ENCODE measurements at regions not wholly inside any gene's neighbourhood (a gene's known extent, or its start where the extent isn't known, plus 50 kb on each side); places are given as distances from the start of the nearest gene placed in this dataset.
"Not testable (repeated sequence)": the region's sequence is repeated elsewhere in the genome, so short reads cannot be mapped to it uniquely, and the experiment has no call there.

DNA sequence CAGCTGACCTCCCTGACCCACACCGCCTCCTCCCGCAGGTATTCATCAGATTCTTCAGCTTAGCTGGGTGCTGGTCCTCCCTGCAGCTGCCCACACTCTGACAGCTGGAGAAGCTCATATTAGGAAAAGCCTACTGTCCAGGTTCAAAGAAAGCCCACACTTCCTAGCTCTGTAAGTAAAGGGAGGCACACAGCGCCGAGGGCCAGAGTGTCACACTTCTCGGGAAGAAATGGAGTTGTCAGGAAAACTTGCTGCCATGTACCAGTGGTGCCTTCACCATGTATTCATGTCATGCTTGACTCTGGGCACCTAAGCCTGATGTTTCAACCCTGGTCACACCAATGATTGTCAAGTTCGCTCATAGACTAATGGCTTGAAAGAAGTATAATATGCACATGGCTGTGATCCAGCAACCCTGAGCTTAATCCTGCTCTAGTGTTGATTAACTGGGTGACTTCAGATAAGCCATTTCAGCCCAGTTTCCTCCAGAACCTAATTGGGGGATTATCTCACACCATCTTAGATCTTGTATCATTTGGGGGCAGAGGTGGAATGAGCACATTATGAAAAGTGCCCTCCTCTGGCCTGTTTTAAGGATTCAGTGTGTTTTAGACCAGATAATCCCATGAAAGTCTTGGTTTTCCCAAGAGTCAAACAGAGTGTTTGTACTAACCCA, 180.3 kb upstream of the PARD3B start:
- DNase-seq: no peak

GRCh38 chr2:204365811-204366210, 179.5 kb upstream of the PARD3B start:
- no peak for DNase-seq

GRCh38 chr2:204367466-204367865, 177.8 kb upstream of the PARD3B start:
- no peak for DNase-seq

GRCh38 chr2:204370172-204370718, 175.0 kb upstream of the PARD3B start:
- DNase-seq: peak in 2 of 3 experiments; percentile 6 to 27

DNA sequence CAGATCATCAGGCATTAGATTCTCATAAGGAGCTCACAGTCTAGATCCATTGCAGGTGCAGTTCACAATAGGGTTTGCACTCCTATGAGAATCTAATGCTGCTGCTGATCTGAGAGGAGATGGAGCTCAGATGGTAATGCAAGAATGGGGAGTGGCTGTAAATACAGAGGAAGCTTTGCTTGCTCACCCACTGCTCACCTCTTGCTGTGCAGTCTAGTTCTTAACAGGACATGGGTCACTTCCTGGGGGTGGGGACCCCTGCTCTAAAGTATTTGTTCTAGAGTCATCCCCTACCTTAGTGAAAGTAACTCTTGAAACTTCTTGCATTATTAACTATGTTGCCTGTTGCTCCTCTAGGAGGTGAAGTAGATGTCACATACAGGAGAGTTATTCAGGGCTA, 171.3 kb upstream of the PARD3B start:
- DNase-seq: no peak

- no peak for DNase-seq
Measured at GRCh38 chr2:204380141-204380881, 165.0 kb upstream of the PARD3B start.

DNA sequence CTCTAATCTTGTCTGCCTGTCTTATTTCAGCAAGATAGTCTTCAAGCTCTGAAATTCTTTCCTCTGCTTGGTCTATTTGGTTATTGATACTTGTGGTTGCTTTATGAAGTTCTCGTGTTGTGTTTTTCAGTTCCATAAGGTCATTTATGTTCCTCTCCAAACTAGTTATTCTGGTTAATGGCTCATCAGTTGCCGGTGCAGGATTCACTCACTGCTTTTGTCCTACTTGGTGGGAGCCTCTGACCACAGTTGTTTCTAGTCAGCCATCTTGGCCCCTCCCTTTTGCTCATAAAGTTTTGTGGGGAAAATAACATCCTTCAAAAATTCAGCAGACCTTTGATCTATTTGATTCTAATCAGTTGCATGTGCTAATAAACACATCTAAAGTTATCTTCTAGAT, 158.6 kb upstream of the PARD3B start:
- DNase-seq: no peak

DNA sequence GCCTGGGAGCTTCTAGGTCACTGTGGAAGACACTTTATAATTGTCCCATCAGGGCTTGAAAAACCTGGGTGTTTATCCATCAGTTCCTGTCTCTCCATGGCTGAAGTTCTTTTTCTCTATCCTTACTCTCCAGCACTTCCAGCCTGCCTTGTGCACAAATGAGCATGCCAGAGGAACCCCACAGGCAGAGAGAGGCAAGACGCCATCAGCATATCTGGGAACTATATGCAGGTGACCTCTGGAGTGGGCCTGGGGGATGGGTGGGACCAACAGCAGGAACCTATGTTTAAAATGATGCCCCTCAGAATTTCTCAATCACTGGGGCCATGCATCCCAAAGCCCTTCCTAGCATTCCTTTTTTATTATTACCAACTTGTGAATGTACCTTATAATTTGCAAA, 156.2 kb upstream of the PARD3B start:
- no peak for DNase-seq

DNA sequence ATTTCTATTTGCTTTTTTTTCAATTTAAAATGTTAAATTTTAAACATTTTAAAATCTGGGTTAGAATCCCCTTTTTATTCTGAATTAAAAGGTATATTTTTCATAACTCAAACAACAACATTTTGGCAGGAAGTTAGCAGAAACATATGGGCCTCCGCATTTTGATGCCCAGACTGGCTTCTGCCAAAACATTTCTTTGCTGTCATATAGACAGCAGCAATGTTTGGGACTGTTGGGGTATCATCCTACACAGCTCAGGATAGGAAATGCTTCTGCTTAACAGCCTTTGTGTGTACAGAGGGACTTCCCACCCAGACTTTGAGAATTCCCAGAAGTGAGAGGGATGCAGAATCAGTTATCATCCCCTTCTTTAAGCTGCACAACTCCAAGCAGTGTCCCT, 155.4 kb upstream of the PARD3B start:
- no peak for DNase-seq

DNA sequence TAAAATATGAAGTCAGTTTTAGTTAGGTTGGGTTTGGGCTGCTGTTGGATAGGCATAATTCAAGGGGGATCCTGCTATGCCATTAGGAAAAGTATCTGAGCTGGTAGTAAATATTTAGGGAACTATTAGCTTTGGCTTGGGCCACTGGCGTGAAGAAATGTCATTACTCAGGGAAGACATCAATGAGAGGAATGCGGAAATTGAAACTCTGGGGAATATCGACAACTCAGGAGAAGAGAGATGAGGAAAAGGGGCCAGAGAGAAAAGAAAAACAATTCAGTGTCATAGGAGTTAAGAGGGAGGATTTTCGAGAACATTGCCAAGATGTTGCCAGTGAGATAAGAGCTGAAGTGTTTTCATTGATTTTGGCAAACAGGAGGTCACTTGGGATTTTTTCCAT, 149.7 kb upstream of the PARD3B start:
- DNase-seq: no peak

GRCh38 chr2:204401114-204401513, 144.2 kb upstream of the PARD3B start:
- DNase-seq: no peak

- peak in 1 of 3 experiments; percentile 28 for DNase-seq
Measured at GRCh38 chr2:204407204-204408014, 137.9 kb upstream of the PARD3B start.

- DNase-seq: not testable (repeated sequence)
Measured at GRCh38 chr2:204412782-204413181, 132.5 kb upstream of the PARD3B start.

- no peak for DNase-seq
Measured at GRCh38 chr2:204415406-204416181, 129.7 kb upstream of the PARD3B start.

DNA sequence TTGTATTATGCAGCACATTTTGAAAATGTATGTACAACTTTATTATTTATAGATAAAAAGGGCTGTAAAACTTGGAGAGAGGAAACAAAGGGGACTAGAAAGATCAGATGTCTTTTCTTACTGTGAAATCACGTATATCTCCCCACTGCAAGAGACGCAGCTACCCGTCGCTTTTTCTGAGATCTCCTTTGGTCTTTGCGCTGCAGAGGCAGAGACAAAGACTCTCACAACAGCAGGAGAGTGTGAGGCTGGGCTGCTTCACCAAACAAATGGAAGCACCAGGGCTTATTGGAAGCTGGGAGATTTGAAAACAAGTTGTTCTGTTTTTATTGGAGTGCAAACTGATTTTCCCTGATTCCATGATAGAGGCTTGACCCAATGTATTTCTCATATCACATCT, 129.0 kb upstream of the PARD3B start:
- DNase-seq: no peak

DNA sequence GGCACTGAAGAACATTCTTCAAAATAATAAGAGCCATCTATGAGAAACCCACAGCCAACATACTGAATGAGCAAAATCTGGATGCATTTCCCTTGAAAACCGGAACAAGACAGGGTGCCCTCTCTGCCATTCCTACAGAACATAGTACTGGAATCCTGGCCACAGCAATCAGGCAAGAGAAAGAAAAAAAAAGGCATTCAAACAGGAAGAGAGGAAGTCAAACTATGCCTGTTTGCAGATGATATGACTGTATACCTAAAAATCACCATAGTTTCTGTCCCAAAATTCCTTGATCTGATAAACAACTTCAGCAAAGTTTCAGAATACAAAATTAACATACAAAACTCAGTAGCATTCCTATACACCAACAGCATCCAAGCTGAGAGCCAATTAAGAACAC, 119.5 kb upstream of the PARD3B start:
- no peak for DNase-seq

DNA sequence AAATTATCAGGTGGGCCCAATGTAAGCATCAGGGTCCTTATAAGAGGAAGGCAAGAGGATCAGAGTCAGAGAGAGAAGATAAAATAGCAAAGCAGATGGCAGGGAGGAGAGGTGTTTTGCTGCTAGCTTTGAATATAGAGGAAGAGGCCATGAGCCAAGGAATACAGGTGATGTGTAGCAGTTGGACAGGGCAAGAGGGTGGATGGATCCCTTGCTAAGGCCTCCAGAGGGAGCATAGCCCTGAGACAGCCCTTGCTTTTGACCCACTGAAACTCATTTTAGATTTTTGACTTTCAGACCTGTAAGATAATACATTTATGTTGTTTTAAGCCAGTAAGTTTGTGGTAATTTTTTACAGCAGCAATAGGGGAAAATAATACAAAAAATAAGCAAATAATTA, 116.6 kb upstream of the PARD3B start:
- no peak for DNase-seq

DNA sequence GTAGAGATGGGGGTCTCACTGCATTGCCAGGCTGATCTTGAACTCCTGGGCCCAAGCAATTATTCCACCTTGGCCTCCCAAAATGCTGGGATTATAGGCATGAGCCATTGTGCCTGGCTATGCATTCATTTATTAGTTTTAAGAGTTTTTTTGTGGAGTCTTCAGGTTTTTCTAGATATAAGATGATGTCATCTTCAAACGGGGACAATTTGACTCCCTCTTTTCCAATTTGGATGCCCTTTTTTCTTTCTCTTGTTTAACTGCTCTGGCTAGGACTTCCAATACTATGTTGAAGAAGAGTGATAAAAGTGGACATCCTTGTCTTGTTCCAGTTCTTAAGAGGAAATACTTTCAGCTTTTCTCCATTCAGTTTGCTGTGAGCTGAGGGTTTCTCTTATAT, 113.7 kb upstream of the PARD3B start:
- no peak for DNase-seq

GRCh38 chr2:204432196-204432595, 113.1 kb upstream of the PARD3B start:
- DNase-seq: no peak

DNA sequence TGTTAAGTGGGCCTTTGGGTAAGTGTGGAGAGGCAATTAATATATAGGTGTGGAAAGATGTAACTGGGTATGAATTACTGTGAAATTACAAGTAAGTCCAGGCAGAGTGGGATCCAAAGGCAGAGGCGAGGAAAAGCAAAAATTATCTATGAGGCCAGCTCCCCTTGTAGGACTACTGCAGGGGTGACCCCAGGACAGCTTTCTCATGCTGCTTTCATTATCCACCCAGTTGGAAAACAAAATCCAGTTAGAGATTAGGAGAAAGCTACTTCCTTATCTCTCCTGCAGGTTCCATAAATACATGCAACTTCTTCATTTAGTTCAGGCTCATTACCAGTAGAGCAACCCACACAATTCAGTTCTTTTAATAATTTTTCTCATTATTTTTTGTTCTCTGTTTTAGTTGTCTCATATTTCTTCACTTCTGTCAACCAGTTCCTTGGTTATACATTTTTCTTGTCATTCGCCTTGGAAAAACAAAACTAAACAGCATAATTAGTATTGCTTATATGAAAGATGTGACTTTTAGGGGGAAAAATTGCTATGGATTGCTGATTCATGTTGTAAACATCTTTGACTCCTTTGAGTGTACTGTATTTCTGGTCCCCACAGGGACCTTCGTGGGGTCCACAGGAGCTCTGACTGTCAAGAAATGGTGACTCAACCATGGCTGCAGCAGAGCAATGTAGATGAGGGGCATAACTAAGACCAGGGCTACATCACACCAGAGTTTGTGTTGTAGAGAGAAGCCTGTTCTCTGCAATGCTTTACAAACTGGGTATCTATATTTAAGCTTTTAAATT, 110.4 kb upstream of the PARD3B start:
- no peak for DNase-seq

DNA sequence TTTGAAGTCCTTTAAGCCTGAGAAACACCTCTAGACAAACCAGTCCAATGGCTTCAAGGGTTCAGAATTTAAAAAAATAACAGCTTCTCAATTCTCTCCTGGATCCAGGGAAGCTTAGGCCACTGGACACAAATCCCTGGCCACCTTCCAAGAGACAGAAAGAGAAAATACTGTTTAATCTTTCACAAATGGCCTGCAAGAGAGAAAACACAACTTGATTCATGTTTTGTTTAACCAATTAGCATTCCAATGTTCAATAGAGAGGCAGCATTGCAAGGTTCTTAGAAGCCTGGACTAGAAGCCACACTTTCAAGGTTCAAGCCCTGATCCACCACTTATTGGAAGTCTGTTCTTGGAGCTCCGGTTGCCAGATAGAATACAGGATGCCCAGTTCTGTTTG, 109.0 kb upstream of the PARD3B start:
- no peak for DNase-seq

GRCh38 chr2:204437408-204437807, 107.9 kb upstream of the PARD3B start:
- DNase-seq: no peak

Measured in NCI-H1417 (cell line).